ENCODE measurements at regions not wholly inside any gene's neighbourhood (a gene's known extent, or its start where the extent isn't known, plus 50 kb on each side); places are given as distances from the start of the nearest gene placed in this dataset.

DNA sequence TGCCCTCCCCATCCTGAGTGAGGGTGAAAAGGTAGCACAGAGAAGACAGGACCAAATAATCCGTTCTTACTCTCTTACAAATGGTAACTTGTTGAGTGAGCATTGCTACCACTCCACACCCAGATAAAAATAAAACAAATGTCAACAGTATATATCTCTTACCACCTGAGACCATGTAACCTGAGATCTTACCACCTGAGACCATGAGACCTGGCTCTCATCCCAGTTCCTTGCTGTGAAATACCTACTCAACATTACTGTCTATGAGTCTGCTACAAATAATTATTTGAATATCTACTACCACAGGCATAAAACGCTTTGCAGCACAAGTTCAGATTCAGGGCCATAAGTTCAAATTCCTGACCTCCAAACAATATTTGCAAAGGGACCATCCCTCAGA, 234.7 kb downstream of the C1D start:
- no peak for DNase-seq (ENCODE audit: low read depth)

DNA sequence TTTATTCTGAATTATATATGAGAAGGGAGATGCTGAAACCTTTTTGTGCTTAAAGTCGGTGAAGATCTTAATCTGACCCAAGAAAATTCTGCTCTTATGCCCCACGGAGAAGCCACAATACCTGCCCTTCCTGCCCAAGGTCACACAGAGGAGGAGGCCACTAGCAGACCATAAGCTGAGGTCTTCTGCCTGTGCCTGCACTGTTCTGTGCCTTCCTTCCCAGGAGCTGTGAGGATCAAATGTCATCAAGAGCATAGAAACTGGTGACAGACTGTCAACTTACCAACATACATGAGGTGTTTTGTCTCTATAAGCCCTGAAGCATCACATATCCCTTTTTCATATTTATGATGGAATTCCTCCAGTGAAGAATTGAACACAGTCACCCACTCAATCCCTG, 233.3 kb downstream of the C1D start:
- no peak for DNase-seq (ENCODE audit: low read depth)

DNA sequence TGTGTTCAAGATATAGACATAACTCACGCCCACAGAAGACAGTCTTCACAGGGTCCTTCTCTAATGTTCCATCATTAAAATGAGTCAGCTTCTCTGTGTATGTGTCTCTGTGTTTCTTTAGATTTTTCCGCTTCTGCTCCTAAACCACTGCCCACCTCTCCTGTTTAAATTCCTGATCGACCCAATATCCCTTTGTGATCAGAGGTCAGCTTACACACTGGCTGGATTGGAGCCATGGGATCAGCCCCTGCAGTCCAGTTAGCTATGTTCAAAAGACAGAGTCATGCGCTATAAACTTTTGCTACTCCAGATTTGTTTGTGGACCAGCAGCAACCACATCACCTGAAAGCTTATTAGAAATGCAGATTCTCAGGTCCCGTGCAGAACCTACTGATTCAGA, 229.2 kb downstream of the C1D start:
- no peak for DNase-seq (ENCODE audit: low read depth)

DNA sequence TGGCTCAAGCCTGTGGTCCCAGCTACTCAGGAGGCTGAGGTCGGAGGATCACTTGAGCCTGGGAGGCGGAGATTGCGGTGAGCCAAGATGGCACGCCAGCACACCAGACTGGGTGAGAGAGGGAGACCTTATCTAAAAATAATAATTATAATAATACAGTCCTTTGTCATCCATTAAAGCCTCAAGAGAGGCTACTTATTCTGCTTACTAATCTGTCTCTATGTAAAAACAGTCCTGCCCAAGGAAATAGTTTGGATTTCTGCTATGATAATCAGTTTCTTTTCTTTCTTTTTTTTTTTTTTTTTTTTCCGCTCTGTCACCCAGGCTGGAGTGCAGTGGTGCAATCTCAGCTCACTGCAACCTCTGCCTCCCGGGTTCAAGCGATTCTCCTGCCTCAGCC, 228.3 kb downstream of the C1D start:
- no peak for DNase-seq (ENCODE audit: low read depth)

DNA sequence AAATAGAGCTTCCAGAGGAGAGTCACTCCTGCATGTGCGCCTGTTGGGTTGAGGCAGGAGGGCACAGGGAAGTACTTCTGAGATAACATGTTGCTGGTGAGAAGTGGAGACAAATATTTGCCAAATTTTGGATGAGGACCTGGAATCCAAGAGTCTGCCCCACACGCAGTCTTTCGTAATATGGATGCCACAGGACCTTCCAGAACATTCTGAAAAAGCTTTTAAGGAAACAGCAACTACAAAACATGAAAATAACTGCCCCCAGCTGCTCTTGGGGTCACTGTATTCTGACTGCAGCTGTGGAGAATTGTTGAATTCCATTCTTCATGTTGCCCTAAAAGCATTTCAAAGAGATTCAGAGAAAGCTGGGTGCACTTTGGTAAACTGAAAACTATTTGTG, 227.5 kb downstream of the C1D start:
- no peak for DNase-seq (ENCODE audit: low read depth)

DNA sequence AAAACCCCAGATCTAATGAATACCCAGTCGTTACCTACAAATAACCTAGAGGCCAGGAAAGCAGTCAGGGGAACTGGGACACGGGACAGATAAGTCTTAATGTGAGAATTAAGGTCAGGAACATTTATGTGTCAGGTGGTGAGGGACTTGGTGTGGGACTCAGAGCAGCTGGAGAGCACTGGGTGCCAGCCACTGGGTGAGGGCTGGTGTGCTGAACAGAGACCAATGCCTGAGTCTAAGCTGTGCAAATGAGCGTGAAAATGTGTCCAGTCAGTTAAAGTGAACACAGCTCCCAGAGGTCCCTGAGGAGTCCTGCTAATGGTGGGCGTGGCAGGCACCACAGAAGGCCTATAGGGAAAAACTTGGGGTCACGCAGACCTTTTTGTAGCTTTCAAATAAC, 225.9 kb downstream of the C1D start:
- DNase-seq (ENCODE audit: low read depth), result no peak

DNA sequence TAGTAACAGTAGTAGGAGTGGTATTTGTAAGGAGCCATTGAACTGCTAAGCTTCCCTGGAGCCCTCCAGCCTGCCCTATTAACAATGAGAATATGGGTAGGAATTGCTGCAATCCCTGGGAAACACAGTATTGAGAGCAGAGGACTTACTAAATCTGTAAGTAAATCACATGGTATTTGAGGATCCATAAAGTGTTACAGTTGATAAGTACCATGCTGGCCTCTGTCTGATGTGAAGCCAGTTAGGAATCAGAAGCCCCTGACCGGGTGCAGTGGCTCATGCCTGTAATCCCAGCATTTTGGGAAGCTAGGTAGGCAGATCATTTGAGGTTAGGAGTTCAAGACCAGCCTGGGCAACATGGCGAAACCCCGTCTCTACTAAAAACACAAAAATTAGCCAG, 224.6 kb downstream of the C1D start:
- DNase-seq (ENCODE audit: low read depth), result no peak

DNA sequence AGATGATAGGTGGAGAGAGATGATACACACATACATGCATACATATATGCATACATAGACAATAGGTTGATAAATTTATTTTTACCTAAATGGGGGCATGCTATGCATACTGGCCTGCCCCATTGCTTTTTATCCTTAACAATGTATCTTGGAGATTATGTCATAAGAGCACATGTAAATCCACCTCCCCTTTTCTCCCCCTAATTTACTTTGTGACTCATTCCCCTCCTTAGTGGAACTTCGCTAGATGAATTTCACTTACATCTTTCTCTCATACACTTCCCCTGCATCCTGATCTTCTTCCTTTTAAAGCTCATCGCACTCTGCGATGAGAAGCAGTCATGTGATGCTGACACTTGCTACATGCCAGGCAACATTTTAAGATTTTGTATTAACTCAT, 223.6 kb downstream of the C1D start:
- DNase-seq (ENCODE audit: low read depth), result peak; percentile 41

DNA sequence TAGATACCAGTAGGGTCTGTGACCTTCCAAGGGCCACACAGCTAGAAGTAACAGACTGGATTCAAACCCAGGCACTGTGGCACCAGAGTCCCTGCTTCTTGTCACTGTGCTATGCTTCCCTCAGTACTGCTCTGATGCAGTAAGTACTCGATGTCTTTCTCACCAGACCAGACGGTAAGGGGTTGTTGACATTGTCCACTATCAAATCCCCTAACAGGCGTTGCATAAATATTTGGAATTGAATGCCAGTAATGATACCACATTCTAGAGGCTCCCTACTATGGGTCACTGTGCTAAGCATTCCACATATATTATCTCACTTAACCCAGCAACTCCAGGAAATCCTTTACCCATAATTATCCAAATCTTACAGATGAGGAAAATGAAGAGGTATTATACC, 223.1 kb downstream of the C1D start:
- DNase-seq (ENCODE audit: low read depth), result no peak

DNA sequence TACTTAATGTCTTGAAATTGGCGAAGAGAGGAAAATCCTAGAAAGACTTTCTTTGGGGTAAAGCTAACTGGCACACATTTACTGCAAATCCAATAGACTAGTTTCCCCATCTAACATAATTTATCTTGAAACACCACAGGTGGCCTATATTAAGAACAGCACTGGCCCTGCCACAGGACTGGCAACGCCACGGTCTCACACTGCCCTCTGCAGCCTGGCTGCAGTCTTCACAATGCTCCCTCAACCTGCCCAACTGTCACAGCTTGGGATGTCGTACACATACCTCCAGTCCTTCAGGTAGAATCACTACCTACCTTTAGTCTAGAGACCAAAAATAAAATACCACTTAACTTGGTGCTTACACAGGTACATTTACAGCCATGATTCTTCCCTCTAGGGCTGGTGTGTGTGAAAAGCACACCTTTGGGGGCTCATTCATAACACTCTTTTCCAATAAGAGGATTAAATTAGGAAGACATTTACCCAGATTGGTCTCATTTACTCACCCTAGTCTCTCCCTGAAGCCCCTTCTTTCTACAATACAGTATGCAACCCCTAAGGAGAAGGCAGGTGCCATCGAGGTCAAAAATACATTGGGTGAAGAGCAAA, 222.2 kb downstream of the C1D start:
- DNase-seq (ENCODE audit: low read depth), result peak; percentile 70

DNA sequence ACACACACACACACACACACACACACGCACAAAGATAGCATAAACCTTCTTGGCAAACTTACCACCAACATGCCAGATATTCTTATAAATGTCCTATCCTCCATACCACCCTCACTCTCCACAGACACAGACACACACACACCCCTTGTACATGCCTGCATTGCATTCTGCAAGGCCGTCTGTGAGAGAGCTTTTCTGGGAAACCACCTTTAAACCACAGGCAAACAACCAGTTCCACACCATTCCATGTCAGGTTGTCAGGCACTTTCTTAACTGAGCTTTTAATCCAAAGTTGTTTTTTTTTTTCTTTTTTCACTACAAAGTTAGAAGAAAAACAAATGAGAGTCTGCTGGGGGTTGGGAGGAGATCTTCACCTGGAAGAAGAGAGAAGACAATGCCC, 221.1 kb downstream of the C1D start:
- DNase-seq (ENCODE audit: low read depth), result no peak

DNA sequence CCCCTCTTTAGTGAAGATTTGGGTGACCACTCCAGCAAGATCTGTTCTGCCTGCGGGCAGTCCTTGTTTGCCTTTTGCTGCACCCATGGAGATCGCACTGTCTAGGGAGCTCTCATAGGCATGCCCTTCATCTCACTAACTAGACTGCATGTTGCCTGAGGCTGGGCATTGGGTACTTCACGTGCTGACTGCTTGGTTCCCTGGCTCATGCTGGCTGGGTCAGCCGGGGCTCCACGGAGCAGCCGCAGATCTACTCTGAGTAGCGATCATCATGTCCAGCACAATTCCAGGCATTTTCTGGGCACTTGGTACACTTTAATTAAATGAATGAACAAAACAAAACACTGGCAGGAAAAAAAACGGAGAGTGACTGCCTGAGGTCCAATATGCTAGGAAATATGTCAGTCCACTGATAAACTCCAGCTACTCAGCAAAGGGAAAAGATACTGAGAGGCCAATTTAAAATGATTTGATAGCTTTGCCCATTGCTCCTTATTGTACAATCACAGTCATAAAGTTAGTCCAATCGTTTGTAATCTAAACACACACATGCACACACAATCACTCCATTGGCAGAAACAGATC, 220.3 kb downstream of the C1D start:
- no peak for DNase-seq (ENCODE audit: low read depth)

DNA sequence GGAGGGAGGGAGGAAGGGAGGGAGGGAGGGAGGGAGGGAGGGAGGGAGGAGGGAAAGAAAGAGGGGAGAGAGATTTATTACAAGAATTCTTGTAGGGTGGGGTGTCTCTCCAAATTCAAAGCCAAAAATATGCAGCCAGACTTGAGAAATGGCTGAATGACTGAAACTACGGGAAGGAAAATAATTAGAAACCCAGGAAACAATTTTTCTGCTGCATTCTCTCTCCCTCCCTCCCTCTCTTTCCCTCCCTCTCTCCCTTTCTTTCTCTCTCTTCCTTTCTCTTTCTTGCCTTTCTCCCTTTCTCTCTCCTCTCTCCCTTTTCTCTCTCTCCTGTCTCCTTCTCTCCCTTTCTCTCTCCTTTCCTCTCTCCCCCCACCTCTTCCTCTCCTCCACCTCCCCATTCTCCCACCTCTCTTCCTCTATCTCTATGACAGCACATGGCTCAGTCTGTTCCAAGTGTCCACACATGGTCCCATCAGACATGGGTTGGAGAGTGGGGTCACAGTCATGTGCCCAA, 218.7 kb downstream of the C1D start:
- DNase-seq (ENCODE audit: low read depth), result no peak

DNA sequence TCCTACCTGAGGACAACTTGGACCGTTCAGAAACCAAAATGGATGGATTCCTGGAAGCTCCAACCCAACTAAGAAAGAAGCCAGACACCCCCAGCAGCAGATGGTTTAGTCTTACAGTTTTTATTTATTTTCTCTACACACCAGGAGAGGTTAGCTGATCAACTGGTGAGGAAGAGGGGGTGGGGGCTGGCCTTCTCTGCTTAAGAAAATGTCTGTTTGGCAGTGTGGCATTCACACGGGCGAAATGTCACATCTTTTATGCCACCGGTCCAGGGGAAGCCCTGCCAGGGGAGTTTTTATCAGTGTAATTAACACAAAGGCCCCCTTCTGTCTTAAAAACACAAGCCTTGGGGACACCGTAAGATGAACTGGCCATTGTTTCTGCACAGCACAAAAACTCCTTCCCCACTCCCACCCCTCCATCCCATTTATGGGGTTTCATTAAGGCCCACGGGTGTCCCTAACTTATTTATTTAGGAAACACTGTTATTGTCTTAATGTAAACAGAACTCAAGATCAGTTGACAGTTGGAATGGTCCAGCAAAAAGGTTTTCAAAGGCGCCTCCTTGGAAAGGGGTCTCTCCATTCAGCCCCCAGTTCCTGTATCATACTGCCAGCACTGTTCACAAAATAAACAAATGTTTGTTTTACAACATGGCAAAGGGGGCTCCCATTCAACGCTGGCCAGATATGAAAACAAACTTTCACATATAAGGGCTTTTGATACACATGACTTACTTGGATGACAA, 217.0 kb downstream of the C1D start:
- DNase-seq (ENCODE audit: low read depth), result no peak

DNA sequence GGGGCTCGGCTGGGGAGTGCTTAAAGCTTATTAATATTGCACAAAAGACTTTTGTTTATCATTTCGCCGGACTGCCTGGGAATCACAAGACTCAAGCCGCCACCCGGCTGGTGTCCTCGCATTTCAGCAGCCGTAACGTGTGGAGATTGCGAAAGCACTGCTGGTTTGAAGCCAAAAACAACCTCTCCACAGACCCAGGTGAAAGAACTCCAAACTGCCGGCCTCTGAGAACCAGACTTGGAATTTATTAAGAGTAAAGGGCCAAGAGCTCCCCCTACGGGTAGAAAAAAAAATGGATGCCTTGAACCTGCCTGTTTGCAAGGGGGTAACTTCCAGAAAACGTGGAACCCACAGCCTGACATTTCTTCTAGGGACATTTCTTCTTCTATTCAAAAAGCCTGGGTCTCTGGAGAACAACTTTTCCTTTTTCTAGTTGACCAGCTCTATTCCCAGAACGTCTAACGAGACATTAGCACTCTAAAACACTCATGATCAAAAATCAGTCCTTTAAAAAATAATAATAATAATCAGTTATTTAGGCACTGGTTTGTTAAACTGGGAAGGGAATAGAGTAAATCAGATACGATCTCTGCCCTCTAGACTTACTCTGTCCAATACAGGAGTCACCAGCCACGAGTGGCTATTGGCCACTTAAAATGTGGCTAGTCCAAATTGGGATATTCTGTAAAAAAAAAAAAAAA, 216.3 kb downstream of the C1D start:
- peak; percentile 94 for DNase-seq (ENCODE audit: low read depth)

DNA sequence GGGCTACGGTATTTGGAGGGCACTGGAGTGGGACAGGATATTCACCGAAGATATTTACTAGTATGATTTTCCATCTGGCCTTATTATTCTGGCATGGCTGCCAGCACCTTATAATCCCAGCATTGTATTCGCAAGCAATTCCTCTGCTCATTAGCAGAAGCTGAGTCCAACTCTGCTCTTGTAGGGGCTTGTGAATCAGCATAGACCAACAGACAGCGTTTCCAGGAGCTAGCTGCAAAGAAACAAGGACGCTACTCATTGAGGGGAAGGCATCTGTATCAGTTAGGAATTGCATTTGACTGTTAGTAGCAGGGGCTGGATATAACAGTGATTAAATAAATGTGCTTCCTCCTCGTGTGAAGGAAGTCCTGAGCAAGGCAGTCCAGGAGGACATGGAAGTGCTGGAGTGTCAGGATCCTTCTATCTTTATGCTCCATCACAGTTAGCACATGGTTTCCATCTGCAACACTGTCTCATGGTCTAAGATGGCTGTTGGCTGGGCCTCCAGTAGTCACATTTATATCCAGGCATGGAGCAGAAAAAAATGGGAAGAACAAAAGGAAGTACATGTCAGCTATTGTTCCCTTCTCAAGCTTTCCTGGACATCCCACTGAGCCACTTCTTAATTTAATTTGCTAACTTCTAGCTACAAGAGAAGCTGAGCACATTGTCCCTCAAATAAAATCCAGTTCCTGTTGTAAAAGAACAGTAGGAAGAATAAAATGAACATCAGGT, 214.1 kb downstream of the C1D start:
- DNase-seq (ENCODE audit: low read depth), result no peak

DNA sequence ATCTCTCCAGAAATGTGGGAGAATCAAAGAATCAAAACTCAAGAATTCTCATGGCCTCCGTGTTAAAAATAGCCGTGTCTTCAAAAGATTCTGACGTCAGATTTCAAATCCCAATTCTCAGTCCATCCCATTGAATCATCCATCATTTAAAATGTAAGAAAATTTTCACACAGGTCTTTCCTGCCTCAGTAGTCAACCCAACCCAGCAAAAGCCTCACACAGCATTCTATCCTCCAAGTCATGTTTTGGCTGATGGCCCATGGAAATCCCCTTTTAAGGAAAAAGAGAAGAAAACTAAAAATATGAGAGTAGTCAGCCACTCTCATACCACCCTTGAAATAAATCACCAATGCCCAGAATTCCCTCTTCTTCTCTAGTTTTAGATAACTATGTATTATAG, 211.8 kb downstream of the C1D start:
- DNase-seq (ENCODE audit: low read depth), result no peak

DNA sequence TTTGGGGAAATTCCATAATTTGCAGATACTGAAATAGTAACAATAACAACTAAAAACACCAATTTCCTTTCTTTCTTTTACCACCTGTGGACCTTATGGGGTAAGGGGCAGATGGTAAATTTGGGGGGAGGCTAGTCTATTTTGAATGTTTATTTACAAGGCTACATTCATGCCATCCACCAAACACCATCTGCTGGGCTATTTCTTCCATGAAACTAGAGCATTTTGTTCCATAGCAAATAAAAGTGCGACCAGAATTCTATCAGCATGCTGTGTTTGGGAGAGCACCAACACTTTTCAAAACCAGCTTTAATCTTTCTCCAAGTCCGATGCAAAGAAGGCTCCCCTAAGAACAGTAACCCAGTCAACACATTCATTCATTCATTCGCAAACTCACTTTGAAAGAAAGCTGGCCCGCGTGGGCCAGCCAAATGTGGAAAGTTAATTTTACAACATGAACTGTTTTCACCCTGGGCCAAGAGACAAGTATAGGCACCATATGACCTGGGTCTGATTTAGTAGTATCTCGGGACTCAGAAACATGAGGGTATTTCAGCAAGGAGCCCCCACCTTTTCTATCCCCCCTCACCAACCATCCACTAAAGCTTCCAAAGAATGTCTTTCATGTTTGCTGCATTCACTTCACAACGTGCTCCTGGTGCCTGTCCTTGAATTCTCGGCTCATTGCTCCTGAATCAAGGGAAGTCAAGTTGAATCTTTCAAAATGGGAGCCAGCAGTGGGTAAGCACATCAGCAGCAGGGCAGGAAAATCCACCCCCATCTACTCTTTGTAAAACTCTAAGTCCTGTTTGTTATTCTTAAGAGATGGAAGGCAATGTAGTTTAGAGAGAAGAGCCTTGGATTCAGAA, 210.6 kb downstream of the C1D start:
- no peak for DNase-seq (ENCODE audit: low read depth)

DNA sequence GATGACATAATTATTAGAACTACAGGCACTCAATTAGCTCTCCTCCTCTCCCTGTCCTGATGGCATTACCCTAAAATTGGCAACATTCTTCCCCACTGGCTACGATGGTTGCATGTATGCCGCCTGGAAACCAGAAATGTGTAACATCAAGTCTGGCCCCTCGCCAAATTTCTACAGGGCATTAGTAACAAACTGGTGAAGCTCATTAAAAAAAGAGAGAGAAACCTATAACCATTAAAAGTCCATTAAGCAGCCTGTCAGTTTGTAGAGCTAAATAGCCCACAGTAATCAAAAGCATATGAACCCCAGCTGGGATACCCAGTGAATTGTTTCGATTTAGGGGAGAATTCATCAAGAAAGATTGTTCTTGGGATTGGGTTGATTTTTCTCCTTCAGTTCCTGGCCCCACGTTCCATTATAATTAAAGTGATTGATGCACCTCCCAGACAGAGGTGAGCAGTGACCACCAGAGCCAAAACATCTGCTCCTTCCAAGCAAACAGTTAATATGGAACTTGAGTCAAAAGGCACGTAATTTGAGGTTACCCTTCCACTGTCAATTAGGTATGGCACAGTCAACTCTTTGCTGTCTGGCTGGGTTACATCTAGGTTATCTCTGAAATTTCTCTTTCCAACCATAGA, 208.6 kb downstream of the C1D start:
- DNase-seq (ENCODE audit: low read depth), result no peak

DNA sequence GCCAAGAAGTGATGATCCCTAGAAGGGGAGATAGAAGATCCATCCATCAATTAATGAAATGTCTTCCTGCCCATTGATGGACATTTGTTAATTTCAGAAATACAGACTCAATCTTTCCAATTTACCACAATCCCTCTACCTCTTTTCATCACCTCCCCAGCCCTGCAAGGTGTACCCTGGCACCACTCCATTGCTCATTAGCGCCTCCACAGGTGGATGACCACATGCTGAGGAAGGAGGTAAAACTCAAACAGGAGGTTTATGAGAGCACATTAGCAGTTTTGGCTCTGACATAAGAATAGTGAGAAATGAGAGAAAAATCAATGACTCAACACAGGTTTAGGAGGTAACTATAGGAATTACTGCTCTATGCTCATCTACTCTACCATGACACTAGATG, 208.0 kb downstream of the C1D start:
- no peak for DNase-seq (ENCODE audit: low read depth)
